GM23338 (cell line): ENCODE measurements at regions not wholly inside any gene's neighbourhood (a gene's known extent, or its start where the extent isn't known, plus 50 kb on each side); places are given as distances from the start of the nearest gene placed in this dataset.

Source experiments
- ATAC-seq: fragments of 200-7000 bp; cut with Tn5 transposase; 3 replicates; pipeline ENCODE4 v1.9.1; 2020
- DNase-seq: peaks from one replicate; pipeline ENCODE4 v3.0.0-alpha.2; 2015; ENCODE audit warnings: low spot score
- H2AFZ ChIP-seq: fragments of 200-600 bp; sonication (generic); 2 replicates; pipeline ENCODE4 v1.8.0; 2016; ENCODE audit warnings: antibody characterized with exemption, mild to moderate bottlenecking, moderate library complexity
- H3F3A ChIP-seq: fragments of 200-600 bp; sonication (generic); replicated peaks from 2 replicates; pipeline ENCODE4 v1.8.0; 2017; ENCODE audit warnings: antibody characterized with exemption, mixed run types, low read depth
- H3K27ac ChIP-seq: fragments of 200-600 bp; sonication (generic); 2 replicates; pipeline ENCODE4 v1.6.1; 2016; ENCODE audit warnings: low read depth
- H3K27me3 ChIP-seq: fragments of 200-600 bp; sonication (generic); 2 replicates; pipeline ENCODE4 v1.8.0; 2016; ENCODE audit warnings: mild to moderate bottlenecking, mixed run types, moderate library complexity; ENCODE audit not compliant: insufficient read depth
- H3K36me3 ChIP-seq: fragments of 200-600 bp; sonication (generic); 2 replicates; pipeline ENCODE4 v1.8.0; 2016; ENCODE audit warnings: mild to moderate bottlenecking; ENCODE audit not compliant: insufficient read depth
- H3K4me1 ChIP-seq: fragments of 200-600 bp; sonication (generic); 2 replicates; pipeline ENCODE4 v1.8.0; 2016; ENCODE audit warnings: mild to moderate bottlenecking, moderate library complexity; ENCODE audit not compliant: insufficient read depth
- H3K4me2 ChIP-seq: fragments of 200-600 bp; sonication (generic); 2 replicates; pipeline ENCODE4 v1.7.1; 2017; ENCODE audit warnings: mixed run types
- H3K4me3 ChIP-seq: fragments of 200-600 bp; sonication (generic); 2 replicates; pipeline ENCODE4 v1.6.1; 2016; ENCODE audit warnings: mixed run types
- H3K79me2 ChIP-seq: fragments of 200-600 bp; sonication (generic); replicated peaks from 2 replicates; pipeline ENCODE4 v1.8.0; 2017; ENCODE audit warnings: mild to moderate bottlenecking; ENCODE audit not compliant: insufficient read depth
- H3K9me2 ChIP-seq: fragments of 200-600 bp; sonication (generic); 2 replicates; pipeline ENCODE4 v1.8.0; 2017; ENCODE audit not compliant: insufficient read depth
- H4K20me1 ChIP-seq: fragments of 200-600 bp; sonication (generic); replicated peaks from 2 replicates; pipeline ENCODE4 v1.8.0; 2017; ENCODE audit warnings: mild to moderate bottlenecking; ENCODE audit not compliant: insufficient read depth
- H3K27ac Mint-ChIP-seq: 2 replicates; pipeline ENCODE4 v1.8.0; 2020; ENCODE audit warnings: inconsistent platforms, mild to moderate bottlenecking, moderate library complexity, mixed read lengths
- H3K27me3 Mint-ChIP-seq: 3 replicates; pipeline ENCODE4 v1.8.0; 2022; ENCODE audit warnings: low read depth, mild to moderate bottlenecking, moderate library complexity, mixed read lengths, inconsistent platforms; ENCODE audit not compliant: insufficient read depth, poor library complexity
- H3K36me3 Mint-ChIP-seq: 3 replicates; pipeline ENCODE4 v1.8.0; 2021; ENCODE audit warnings: low read depth, mild to moderate bottlenecking, inconsistent platforms, moderate library complexity, mixed read lengths
- H3K4me1 Mint-ChIP-seq: 3 replicates; pipeline ENCODE4 v1.8.0; 2020; ENCODE audit warnings: mild to moderate bottlenecking, inconsistent platforms, mixed read lengths
- H3K4me3 Mint-ChIP-seq: 3 replicates; pipeline ENCODE4 v1.8.0; 2021; ENCODE audit warnings: moderate library complexity, mild to moderate bottlenecking, inconsistent platforms, mixed read lengths
- H3K9me3 Mint-ChIP-seq: 3 replicates; pipeline ENCODE4 v1.8.0; 2020; ENCODE audit warnings: moderate library complexity, mild to moderate bottlenecking, inconsistent platforms, mixed read lengths
- CREB1 ChIP-seq: fragments of 250-450 bp; sonication (Bioruptor Pico); IDR thresholded peaks from 2 replicates; pipeline ENCODE4 v1.5.0; 2020; ENCODE audit warnings: low read depth, mild to moderate bottlenecking, moderate library complexity
- EZH2 ChIP-seq: fragments of 200-600 bp; sonication (generic); IDR thresholded peaks from one replicate; pipeline ENCODE4 v1.8.0; 2017; ENCODE audit warnings: antibody characterized with exemption, mild to moderate bottlenecking, low read depth; ENCODE audit not compliant: unreplicated experiment
- EZH2phosphoT487 ChIP-seq: fragments of 200-600 bp; sonication (generic); IDR thresholded peaks from one replicate; pipeline ENCODE4 v1.8.1; 2018; ENCODE audit warnings: antibody characterized with exemption; ENCODE audit not compliant: unreplicated experiment
- JUNB ChIP-seq: IDR thresholded peaks from one replicate; pipeline ENCODE4 v1.6.1; 2016; ENCODE audit warnings: antibody characterized with exemption; ENCODE audit not compliant: unreplicated experiment
- NANOG ChIP-seq: IDR thresholded peaks from 2 replicates; pipeline ENCODE4 v1.6.1; 2016; ENCODE audit warnings: antibody characterized with exemption, borderline replicate concordance
- POLR2AphosphoS5 ChIP-seq: IDR thresholded peaks from 2 replicates; pipeline ENCODE4 v1.6.1; 2016; ENCODE audit warnings: antibody characterized with exemption, low read depth
- REST ChIP-seq: IDR thresholded peaks from one replicate; pipeline ENCODE4 v1.6.1; 2018; ENCODE audit warnings: antibody characterized with exemption; ENCODE audit not compliant: unreplicated experiment
- ZNF331 ChIP-seq: fragments of 250-450 bp; sonication (Bioruptor Pico); IDR thresholded peaks from 2 replicates; pipeline ENCODE4 v1.5.0; 2020; ENCODE audit warnings: low read depth, mild to moderate bottlenecking, moderate library complexity
- TF ChIP-seq, protein P1 (sequence below), 2 experiments: fragments of 200-600 bp in 1 of 2; sonication (generic) in 1 of 2; conservative IDR thresholded peaks; 2 replicates each; pipeline versions ENCODE4 v1.5.1 to v1.6.1; 2016 to 2017; ENCODE audit warnings: antibody characterized with exemption in 2 of 2, low read depth in 2 of 2, mild to moderate bottlenecking in 2 of 2, moderate library complexity in 1 of 2
- TF ChIP-seq, protein P2 (sequence below): fragments of 250-450 bp; sonication (Bioruptor Pico); IDR thresholded peaks from 2 replicates; pipeline ENCODE4 v1.5.0; 2020; ENCODE audit warnings: mild to moderate bottlenecking, moderate library complexity
- TF ChIP-seq, protein P3 (sequence below): IDR thresholded peaks from 2 replicates; pipeline ENCODE4 v1.6.1; 2016; ENCODE audit warnings: antibody characterized with exemption

GRCh38 chrY:7935606-7936005, 1024.1 kb upstream of the AMELY start:
- Mint-ChIP-seq H3K36me3 (no peaks in the 10 kb centered on the region), H3K4me1 (peaks cover 2% of the 10 kb centered on the region; the same call in 1 of the 3 replicates), H3K4me3 (no peak overlapping the region), H3K9me3 (no peaks in the 10 kb centered on the region), H3K27ac (no peak overlapping the region), H3K27me3 (no peaks in the 10 kb centered on the region)
- Histone ChIP-seq H3K4me2 (no peak overlapping the region), H3K79me2 (no peaks in the 10 kb centered on the region), H3K36me3 (no peaks in the 10 kb centered on the region), H3K9me2 (no peaks in the 10 kb centered on the region), H2AFZ (no peak overlapping the region), H4K20me1 (no peaks in the 10 kb centered on the region), H3K27me3 (no peaks in the 10 kb centered on the region), H3K4me1 (no peaks in the 10 kb centered on the region), H3F3A (no peaks in the 10 kb centered on the region), H3K27ac (no peak overlapping the region), H3K4me3 (no peak overlapping the region)
- ATAC-seq: no peak
- no peak for DNase-seq
- TF ChIP-seq, protein P1, sequence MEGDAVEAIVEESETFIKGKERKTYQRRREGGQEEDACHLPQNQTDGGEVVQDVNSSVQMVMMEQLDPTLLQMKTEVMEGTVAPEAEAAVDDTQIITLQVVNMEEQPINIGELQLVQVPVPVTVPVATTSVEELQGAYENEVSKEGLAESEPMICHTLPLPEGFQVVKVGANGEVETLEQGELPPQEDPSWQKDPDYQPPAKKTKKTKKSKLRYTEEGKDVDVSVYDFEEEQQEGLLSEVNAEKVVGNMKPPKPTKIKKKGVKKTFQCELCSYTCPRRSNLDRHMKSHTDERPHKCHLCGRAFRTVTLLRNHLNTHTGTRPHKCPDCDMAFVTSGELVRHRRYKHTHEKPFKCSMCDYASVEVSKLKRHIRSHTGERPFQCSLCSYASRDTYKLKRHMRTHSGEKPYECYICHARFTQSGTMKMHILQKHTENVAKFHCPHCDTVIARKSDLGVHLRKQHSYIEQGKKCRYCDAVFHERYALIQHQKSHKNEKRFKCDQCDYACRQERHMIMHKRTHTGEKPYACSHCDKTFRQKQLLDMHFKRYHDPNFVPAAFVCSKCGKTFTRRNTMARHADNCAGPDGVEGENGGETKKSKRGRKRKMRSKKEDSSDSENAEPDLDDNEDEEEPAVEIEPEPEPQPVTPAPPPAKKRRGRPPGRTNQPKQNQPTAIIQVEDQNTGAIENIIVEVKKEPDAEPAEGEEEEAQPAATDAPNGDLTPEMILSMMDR (conservative IDR thresholded peaks at IDR 0.05; ENCODE audit: low read depth in 2 of 2): no peak
- TF ChIP-seq, protein P2, sequence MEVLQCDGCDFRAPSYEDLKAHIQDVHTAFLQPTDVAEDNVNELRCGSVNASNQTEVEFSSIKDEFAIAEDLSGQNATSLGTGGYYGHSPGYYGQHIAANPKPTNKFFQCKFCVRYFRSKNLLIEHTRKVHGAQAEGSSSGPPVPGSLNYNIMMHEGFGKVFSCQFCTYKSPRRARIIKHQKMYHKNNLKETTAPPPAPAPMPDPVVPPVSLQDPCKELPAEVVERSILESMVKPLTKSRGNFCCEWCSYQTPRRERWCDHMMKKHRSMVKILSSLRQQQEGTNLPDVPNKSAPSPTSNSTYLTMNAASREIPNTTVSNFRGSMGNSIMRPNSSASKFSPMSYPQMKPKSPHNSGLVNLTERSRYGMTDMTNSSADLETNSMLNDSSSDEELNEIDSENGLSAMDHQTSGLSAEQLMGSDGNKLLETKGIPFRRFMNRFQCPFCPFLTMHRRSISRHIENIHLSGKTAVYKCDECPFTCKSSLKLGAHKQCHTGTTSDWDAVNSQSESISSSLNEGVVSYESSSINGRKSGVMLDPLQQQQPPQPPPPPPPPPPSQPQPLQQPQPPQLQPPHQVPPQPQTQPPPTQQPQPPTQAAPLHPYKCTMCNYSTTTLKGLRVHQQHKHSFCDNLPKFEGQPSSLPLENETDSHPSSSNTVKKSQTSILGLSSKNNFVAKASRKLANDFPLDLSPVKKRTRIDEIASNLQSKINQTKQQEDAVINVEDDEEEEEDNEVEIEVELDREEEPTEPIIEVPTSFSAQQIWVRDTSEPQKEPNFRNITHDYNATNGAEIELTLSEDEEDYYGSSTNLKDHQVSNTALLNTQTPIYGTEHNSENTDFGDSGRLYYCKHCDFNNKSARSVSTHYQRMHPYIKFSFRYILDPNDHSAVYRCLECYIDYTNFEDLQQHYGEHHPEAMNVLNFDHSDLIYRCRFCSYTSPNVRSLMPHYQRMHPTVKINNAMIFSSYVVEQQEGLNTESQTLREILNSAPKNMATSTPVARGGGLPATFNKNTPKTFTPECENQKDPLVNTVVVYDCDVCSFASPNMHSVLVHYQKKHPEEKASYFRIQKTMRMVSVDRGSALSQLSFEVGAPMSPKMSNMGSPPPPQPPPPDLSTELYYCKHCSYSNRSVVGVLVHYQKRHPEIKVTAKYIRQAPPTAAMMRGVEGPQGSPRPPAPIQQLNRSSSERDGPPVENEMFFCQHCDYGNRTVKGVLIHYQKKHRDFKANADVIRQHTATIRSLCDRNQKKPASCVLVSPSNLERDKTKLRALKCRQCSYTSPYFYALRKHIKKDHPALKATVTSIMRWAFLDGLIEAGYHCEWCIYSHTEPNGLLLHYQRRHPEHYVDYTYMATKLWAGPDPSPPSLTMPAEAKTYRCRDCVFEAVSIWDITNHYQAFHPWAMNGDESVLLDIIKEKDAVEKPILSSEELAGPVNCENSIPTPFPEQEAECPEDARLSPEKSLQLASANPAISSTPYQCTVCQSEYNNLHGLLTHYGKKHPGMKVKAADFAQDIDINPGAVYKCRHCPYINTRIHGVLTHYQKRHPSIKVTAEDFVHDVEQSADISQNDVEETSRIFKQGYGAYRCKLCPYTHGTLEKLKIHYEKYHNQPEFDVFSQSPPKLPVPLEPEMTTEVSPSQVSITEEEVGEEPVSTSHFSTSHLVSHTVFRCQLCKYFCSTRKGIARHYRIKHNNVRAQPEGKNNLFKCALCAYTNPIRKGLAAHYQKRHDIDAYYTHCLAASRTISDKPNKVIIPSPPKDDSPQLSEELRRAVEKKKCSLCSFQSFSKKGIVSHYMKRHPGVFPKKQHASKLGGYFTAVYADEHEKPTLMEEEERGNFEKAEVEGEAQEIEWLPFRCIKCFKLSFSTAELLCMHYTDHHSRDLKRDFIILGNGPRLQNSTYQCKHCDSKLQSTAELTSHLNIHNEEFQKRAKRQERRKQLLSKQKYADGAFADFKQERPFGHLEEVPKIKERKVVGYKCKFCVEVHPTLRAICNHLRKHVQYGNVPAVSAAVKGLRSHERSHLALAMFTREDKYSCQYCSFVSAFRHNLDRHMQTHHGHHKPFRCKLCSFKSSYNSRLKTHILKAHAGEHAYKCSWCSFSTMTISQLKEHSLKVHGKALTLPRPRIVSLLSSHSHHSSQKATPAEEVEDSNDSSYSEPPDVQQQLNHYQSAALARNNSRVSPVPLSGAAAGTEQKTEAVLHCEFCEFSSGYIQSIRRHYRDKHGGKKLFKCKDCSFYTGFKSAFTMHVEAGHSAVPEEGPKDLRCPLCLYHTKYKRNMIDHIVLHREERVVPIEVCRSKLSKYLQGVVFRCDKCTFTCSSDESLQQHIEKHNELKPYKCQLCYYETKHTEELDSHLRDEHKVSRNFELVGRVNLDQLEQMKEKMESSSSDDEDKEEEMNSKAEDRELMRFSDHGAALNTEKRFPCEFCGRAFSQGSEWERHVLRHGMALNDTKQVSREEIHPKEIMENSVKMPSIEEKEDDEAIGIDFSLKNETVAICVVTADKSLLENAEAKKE: no peak
- TF ChIP-seq JUNB (no peak), CREB1 (CRISPR knock-in tag) (no peak), EZH2phosphoT487 (no peak), POLR2AphosphoS5 (no peak), EZH2 (no peak), ZNF331 (CRISPR knock-in tag) (no peak), NANOG (no peak), REST (no peak)
- TF ChIP-seq, protein P3, sequence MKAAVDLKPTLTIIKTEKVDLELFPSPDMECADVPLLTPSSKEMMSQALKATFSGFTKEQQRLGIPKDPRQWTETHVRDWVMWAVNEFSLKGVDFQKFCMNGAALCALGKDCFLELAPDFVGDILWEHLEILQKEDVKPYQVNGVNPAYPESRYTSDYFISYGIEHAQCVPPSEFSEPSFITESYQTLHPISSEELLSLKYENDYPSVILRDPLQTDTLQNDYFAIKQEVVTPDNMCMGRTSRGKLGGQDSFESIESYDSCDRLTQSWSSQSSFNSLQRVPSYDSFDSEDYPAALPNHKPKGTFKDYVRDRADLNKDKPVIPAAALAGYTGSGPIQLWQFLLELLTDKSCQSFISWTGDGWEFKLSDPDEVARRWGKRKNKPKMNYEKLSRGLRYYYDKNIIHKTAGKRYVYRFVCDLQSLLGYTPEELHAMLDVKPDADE: no peak
